Esophagus muscularis mucosa (tissue), 4 donors: ENCODE measurements at regions not wholly inside any gene's neighbourhood (a gene's known extent, or its start where the extent isn't known, plus 50 kb on each side); places are given as distances from the start of the nearest gene placed in this dataset.

Source experiments
- EP300 ChIP-seq: sonication (generic); formaldehyde crosslinking; IDR thresholded peaks from one replicate; pipeline ENCODE4 v1.6.1; 2017; ENCODE audit warnings: antibody characterized with exemption
- POLR2A ChIP-seq: fragments of 450-650 bp; IDR thresholded peaks from one replicate; pipeline ENCODE4 v1.6.1; 2017; ENCODE audit warnings: antibody characterized with exemption, moderate library complexity, mild to moderate bottlenecking, low read depth
- POLR2AphosphoS5 ChIP-seq, 2 donors: sonication (generic); formaldehyde crosslinking; IDR thresholded peaks; one replicate each; pipeline ENCODE4 v1.6.1; 2017; ENCODE audit warnings: antibody characterized with exemption in 2 of 2
- TF ChIP-seq, protein P1 (sequence below), 3 experiments: fragments of 200-600 bp in 2 of 3; fragments of 450-650 bp in 1 of 3; sonication (generic) in 2 of 3; IDR thresholded peaks; one replicate each; pipeline ENCODE4 v1.5.1; 2017 to 2019; ENCODE audit warnings: antibody characterized with exemption in 3 of 3, mild to moderate bottlenecking in 2 of 3, moderate library complexity in 1 of 3

DNA sequence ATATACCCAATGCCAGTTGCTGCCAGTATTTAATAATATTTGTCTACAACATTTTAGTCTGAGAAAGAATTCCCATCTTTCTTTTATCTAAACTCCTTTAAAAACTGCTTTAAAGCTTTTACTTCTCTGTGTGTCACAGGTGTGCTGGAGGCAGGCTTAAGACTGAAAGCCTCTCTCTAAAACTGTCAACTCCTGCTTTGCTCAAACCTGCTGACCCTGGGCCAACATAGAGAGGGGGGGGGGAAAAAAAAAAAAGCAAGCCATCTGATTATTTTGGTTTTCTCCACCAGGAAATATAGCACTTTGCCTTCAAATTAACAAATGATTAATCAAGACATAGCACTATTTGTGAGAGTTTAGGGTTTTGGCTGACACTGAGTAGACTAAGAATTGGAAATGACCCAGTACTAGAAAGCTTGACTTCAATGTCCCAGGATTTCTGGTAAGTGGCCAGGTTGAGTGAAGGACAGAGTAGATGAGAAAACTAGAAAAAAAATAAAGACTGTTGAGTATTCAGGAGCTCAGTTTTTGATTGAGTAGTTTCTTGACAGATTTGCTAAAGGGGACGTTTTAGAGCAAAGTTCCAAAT is 357.0 kb upstream of the FLRT2 start:
- TF ChIP-seq, protein P1, sequence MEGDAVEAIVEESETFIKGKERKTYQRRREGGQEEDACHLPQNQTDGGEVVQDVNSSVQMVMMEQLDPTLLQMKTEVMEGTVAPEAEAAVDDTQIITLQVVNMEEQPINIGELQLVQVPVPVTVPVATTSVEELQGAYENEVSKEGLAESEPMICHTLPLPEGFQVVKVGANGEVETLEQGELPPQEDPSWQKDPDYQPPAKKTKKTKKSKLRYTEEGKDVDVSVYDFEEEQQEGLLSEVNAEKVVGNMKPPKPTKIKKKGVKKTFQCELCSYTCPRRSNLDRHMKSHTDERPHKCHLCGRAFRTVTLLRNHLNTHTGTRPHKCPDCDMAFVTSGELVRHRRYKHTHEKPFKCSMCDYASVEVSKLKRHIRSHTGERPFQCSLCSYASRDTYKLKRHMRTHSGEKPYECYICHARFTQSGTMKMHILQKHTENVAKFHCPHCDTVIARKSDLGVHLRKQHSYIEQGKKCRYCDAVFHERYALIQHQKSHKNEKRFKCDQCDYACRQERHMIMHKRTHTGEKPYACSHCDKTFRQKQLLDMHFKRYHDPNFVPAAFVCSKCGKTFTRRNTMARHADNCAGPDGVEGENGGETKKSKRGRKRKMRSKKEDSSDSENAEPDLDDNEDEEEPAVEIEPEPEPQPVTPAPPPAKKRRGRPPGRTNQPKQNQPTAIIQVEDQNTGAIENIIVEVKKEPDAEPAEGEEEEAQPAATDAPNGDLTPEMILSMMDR (IDR thresholded peaks at IDR 0.05): no peak
- TF ChIP-seq POLR2A (no peak), POLR2AphosphoS5 (IDR thresholded peaks at IDR 0.05) (no peak), EP300 (no peak)
